Ectodermal cell (in vitro differentiated cells): ENCODE measurements at regions not wholly inside any gene's neighbourhood (a gene's known extent, or its start where the extent isn't known, plus 50 kb on each side); places are given as distances from the start of the nearest gene placed in this dataset.
"Not testable (repeated sequence)": the region's sequence is repeated elsewhere in the genome, so short reads cannot be mapped to it uniquely, and the experiment has no call there.

Experiments used
- H3K27ac ChIP-seq: 2 replicates; pipeline ENCODE4 v1.7.0; 2013; ENCODE audit warnings: mild to moderate bottlenecking, low read depth, low read length; ENCODE audit not compliant: insufficient read depth, poor library complexity, severe bottlenecking
- H3K27me3 ChIP-seq: 2 replicates; pipeline ENCODE4 v1.7.0; 2013; ENCODE audit warnings: mild to moderate bottlenecking, low read length; ENCODE audit not compliant: insufficient read depth, control insufficient read depth, poor library complexity, severe bottlenecking
- H3K36me3 ChIP-seq: one replicate; pipeline ENCODE4 v1.7.0; 2013; ENCODE audit warnings: low read length; ENCODE audit not compliant: control insufficient read depth, insufficient read depth
- H3K4me1 ChIP-seq: one replicate; pipeline ENCODE4 v1.7.0; 2013; ENCODE audit warnings: low read length; ENCODE audit not compliant: control insufficient read depth, insufficient read depth
- H3K4me3 ChIP-seq: 2 replicates; pipeline ENCODE4 v1.7.0; 2013; ENCODE audit warnings: low read depth, low read length, control low read depth; ENCODE audit not compliant: insufficient read depth
- H3K9me3 ChIP-seq: 2 replicates; pipeline ENCODE4 v1.7.0; 2013; ENCODE audit warnings: mild to moderate bottlenecking, low read length, moderate library complexity; ENCODE audit not compliant: control insufficient read depth
- WGBS, 2 experiments: methylation state at CpG; one replicate each; pipeline ENCODE4 v1.1.7; 2013; ENCODE audit warnings: missing lambda C conversion rate in 2 of 2; 5-methylcytosine and 5-hydroxymethylcytosine counted together

- no peaks in the 10 kb centered on the region for H3K4me1 ChIP-seq
- H3K4me3 ChIP-seq, result no peak overlapping the region
- no peak overlapping the region for H3K27ac ChIP-seq
- no peaks in the 10 kb centered on the region for H3K27me3 ChIP-seq
- H3K36me3 ChIP-seq, result no peaks in the 10 kb centered on the region
- WGBS, 2 experiments, result 84 to 90% methylated on average over 2 of the region's 2 CpGs
- no peaks in the 10 kb centered on the region for H3K9me3 ChIP-seq
Observed at GRCh38 chr3:157859541-157859940, 246.7 kb downstream of the SHOX2 start.

- no peak overlapping the region for H3K4me3 ChIP-seq
- no peaks in the 10 kb centered on the region for H3K27me3 ChIP-seq
- no peaks in the 10 kb centered on the region for H3K36me3 ChIP-seq
- H3K4me1 ChIP-seq, result no peaks in the 10 kb centered on the region
- no peaks in the 10 kb centered on the region for H3K9me3 ChIP-seq
- H3K27ac ChIP-seq, result no peak overlapping the region
- WGBS, 2 experiments, result 80 to 92% methylated on average over 1 of the region's 1 CpG
Observed at GRCh38 chr3:157858821-157859220, 247.4 kb downstream of the SHOX2 start.

GRCh38 chr3:157857440-157857839 lies 248.8 kb downstream of the SHOX2 start:
- Histone ChIP-seq H3K4me3 (no peak overlapping the region), H3K4me1 (no peaks in the 10 kb centered on the region), H3K36me3 (no peaks in the 10 kb centered on the region), H3K27me3 (no peaks in the 10 kb centered on the region), H3K9me3 (no peaks in the 10 kb centered on the region), H3K27ac (no peak overlapping the region)
- 76 to 80% methylated on average over 5 of the region's 5 CpGs for WGBS, 2 experiments

GRCh38 chr3:157856078-157856939 lies 249.9 kb downstream of the SHOX2 start:
- H3K4me1 ChIP-seq, result no peaks in the 10 kb centered on the region
- H3K4me3 ChIP-seq, result no peak overlapping the region
- H3K36me3 ChIP-seq, result no peaks in the 10 kb centered on the region
- no peaks in the 10 kb centered on the region for H3K27me3 ChIP-seq
- no peaks in the 10 kb centered on the region for H3K9me3 ChIP-seq
- WGBS, 2 experiments, result 86 to 92% methylated on average over 5 to 6 of the region's 6 CpGs
- no peak overlapping the region for H3K27ac ChIP-seq

GRCh38 chr3:157845839-157846238 lies 260.4 kb downstream of the SHOX2 start:
- not testable (repeated sequence) for H3K27ac ChIP-seq, H3K4me3 ChIP-seq, H3K36me3 ChIP-seq, H3K9me3 ChIP-seq, H3K27me3 ChIP-seq, H3K4me1 ChIP-seq
- 91 to 95% methylated on average over 7 of the region's 7 CpGs for WGBS, 2 experiments

GRCh38 chr3:157844800-157845565 lies 261.2 kb downstream of the SHOX2 start:
- Histone ChIP-seq H3K27me3 (no peaks in the 10 kb centered on the region), H3K9me3 (no peaks in the 10 kb centered on the region), H3K36me3 (no peaks in the 10 kb centered on the region), H3K4me1 (no peaks in the 10 kb centered on the region), H3K4me3 (no peak overlapping the region), H3K27ac (no peak overlapping the region)
- WGBS, 2 experiments, result 88 to 96% methylated on average over 3 to 4 of the region's 4 CpGs

- H3K4me3 ChIP-seq, result no peak overlapping the region
- H3K4me1 ChIP-seq, result no peaks in the 10 kb centered on the region
- H3K27me3 ChIP-seq, result no peaks in the 10 kb centered on the region
- no peaks in the 10 kb centered on the region for H3K36me3 ChIP-seq
- H3K27ac ChIP-seq, result no peak overlapping the region
- whole genome bisulfite sequencing, 2 experiments, result 96 to 100% methylated on average over 3 of the region's 3 CpGs
- no peaks in the 10 kb centered on the region for H3K9me3 ChIP-seq
Observed at GRCh38 chr3:157844216-157844615, 262.0 kb downstream of the SHOX2 start.

- Histone ChIP-seq H3K4me3 (no peak overlapping the region), H3K27me3 (no peaks in the 10 kb centered on the region), H3K9me3 (no peaks in the 10 kb centered on the region), H3K36me3 (no peaks in the 10 kb centered on the region), H3K4me1 (no peaks in the 10 kb centered on the region), H3K27ac (no peak overlapping the region)
- WGBS, 2 experiments, result 100% methylated on average over 2 of the region's 3 CpGs
Observed at GRCh38 chr3:157841029-157841428, 265.2 kb downstream of the SHOX2 start.

GRCh38 chr3:157840564-157840963 lies 265.7 kb downstream of the SHOX2 start:
- 100% methylated on average over 1 to 2 of the region's 2 CpGs for WGBS, 2 experiments

GRCh38 chr3:157838457-157838856 lies 267.8 kb downstream of the SHOX2 start:
- Histone ChIP-seq H3K9me3 (no peaks in the 10 kb centered on the region), H3K36me3 (no peaks in the 10 kb centered on the region), H3K4me3 (no peak overlapping the region), H3K4me1 (no peaks in the 10 kb centered on the region), H3K27ac (no peak overlapping the region), H3K27me3 (no peaks in the 10 kb centered on the region)
- WGBS, 2 experiments, result 90 to 95% methylated on average over 7 of the region's 7 CpGs

More at GRCh38 chr3:157840564-157840963, 265.7 kb downstream of the SHOX2 start:
- no peak overlapping the region for H3K4me3 ChIP-seq
- no peaks in the 10 kb centered on the region for H3K36me3 ChIP-seq
- H3K9me3 ChIP-seq, result no peaks in the 10 kb centered on the region
- no peaks in the 10 kb centered on the region for H3K27me3 ChIP-seq
- H3K4me1 ChIP-seq, result no peaks in the 10 kb centered on the region
- H3K27ac ChIP-seq, result no peak overlapping the region
